Endothelial cell of umbilical vein (primary cell): ENCODE measurements at regions not wholly inside any gene's neighbourhood (a gene's known extent, or its start where the extent isn't known, plus 50 kb on each side); places are given as distances from the start of the nearest gene placed in this dataset.

ENCODE experiments used
- BruUV-seq: library from RNA; stranded (reverse); fragments of 400-500 nt; replicated peaks from 2 replicates; lab custom pipeline; 2021; lab: Mats Ljungman, UMichigan
- CTCF ChIA-PET: fragments of 300-600, 350-600 bp; sonication (Branson Sonifier 250); formaldehyde crosslinking; loops from one replicate; lab custom pipeline; 2021; ENCODE audit warnings: antibody characterized with exemption, inconsistent platforms; lab: Charles Lee
- POLR2A ChIA-PET: fragments of 300-600, 350-600 bp; sonication (Branson Sonifier 250); formaldehyde crosslinking; loops from one replicate; lab custom pipeline; 2021; ENCODE audit warnings: antibody characterized with exemption, inconsistent platforms; lab: Charles Lee
- DNase-seq: peaks from one replicate; pipeline ENCODE4 v3.0.0-alpha.2; 2011; ENCODE audit warnings: low read depth, low spot score
- FAIRE-seq: peaks from 2 replicates; lab custom pipeline; 2011; peaks lifted over from hg19 to GRCh38; lab: Jason Lieb, UNC
- H2AFZ ChIP-seq: 2 replicates; pipeline ENCODE4 v1.6.0; 2012; ENCODE audit warnings: low read depth, low read length, control low read depth, inconsistent platforms
- H3K27ac ChIP-seq: 2 replicates; pipeline ENCODE4 v1.5.1; 2011; ENCODE audit warnings: low read depth, mild to moderate bottlenecking, control low read depth, low read length, moderate library complexity; ENCODE audit not compliant: insufficient read depth
- H3K27me3 ChIP-seq, 2 experiments: 2 replicates each; pipeline versions ENCODE4 v1.6.0 to v1.6.1; 2011; ENCODE audit warnings: low read length in 2 of 2, mixed read lengths in 1 of 2; ENCODE audit not compliant: control insufficient read depth in 2 of 2, insufficient read depth in 2 of 2
- H3K36me3 ChIP-seq, 2 experiments: 2 replicates in 1 of 2; 3 replicates in 1 of 2; pipeline ENCODE4 v1.5.1; 2011; ENCODE audit warnings: low read length in 2 of 2, mild to moderate bottlenecking in 1 of 2, moderate library complexity in 1 of 2; ENCODE audit not compliant: control insufficient read depth in 2 of 2, insufficient read depth in 2 of 2; ENCODE audit errors: extremely low read depth in 1 of 2
- H3K4me1 ChIP-seq: 3 replicates; pipeline ENCODE4 v1.5.1; 2011; ENCODE audit warnings: mild to moderate bottlenecking, low read length; ENCODE audit not compliant: control insufficient read depth, insufficient read depth; ENCODE audit errors: extremely low read depth
- H3K4me2 ChIP-seq: 2 replicates; pipeline ENCODE4 v1.6.1; 2011; ENCODE audit warnings: low read length, control low read depth, mixed read lengths; ENCODE audit not compliant: insufficient read depth
- H3K4me3 ChIP-seq, 3 experiments: fragments of 200-600 bp in 1 of 3; sonication (generic), shearing (Covaris generic) in 1 of 3; replicated peaks in 1 of 3; 2 replicates each; pipeline ENCODE4 v1.5.1; 2011 to 2016; ENCODE audit warnings: control low read depth in 3 of 3, low read length in 3 of 3, mild to moderate bottlenecking in 2 of 3, inconsistent platforms in 1 of 3, low read depth in 1 of 3, moderate library complexity in 1 of 3; ENCODE audit not compliant: insufficient read depth in 1 of 3
- H3K79me2 ChIP-seq: 2 replicates; pipeline ENCODE4 v1.6.0; 2012; ENCODE audit warnings: low read length, inconsistent platforms; ENCODE audit not compliant: control insufficient read depth, insufficient read depth
- H3K9ac ChIP-seq: replicated peaks from 2 replicates; pipeline ENCODE3; 2011; ENCODE audit warnings: low read length, control low read depth; ENCODE audit not compliant: insufficient read depth; ENCODE audit errors: extremely low read depth
- H3K9me1 ChIP-seq: replicated peaks from 3 replicates; pipeline ENCODE4 v1.6.0; 2011; ENCODE audit warnings: mild to moderate bottlenecking, low read length; ENCODE audit not compliant: control insufficient read depth, insufficient read depth; ENCODE audit errors: extremely low read depth
- H3K9me3 ChIP-seq: replicated peaks from 2 replicates; pipeline ENCODE4 v1.5.1; 2012; ENCODE audit warnings: low read length, inconsistent platforms; ENCODE audit not compliant: control insufficient read depth, insufficient read depth
- H4K20me1 ChIP-seq: replicated peaks from 2 replicates; pipeline ENCODE3; 2011; ENCODE audit warnings: mild to moderate bottlenecking, low read length; ENCODE audit not compliant: control insufficient read depth, insufficient read depth; ENCODE audit errors: extremely low read depth
- CTCF ChIP-seq, 2 donors: IDR thresholded peaks; 1 replicate in 1 of 2; 2 replicates in 1 of 2; pipeline ENCODE4 v1.5.1; 2011; ENCODE audit warnings: low read length in 2 of 2, mild to moderate bottlenecking in 2 of 2, moderate library complexity in 2 of 2, control low read depth in 1 of 2, inconsistent platforms in 1 of 2, low read depth in 1 of 2; ENCODE audit not compliant: insufficient read depth in 1 of 2; ENCODE audit errors: extremely low read depth in 1 of 2
- EZH2 ChIP-seq: IDR thresholded peaks from 2 replicates; pipeline ENCODE4 v1.6.1; 2012; ENCODE audit warnings: borderline replicate concordance, low read depth, mild to moderate bottlenecking, moderate library complexity, low read length, inconsistent platforms; ENCODE audit not compliant: severe bottlenecking
- FOS ChIP-seq: IDR thresholded peaks from 2 replicates; pipeline ENCODE4 v1.6.1; 2011; ENCODE audit warnings: mild to moderate bottlenecking, low read length, moderate library complexity, borderline replicate concordance; ENCODE audit not compliant: insufficient read depth
- GATA2 ChIP-seq: IDR thresholded peaks from 2 replicates; pipeline ENCODE4 v1.7.0; 2011; ENCODE audit warnings: low read depth, mild to moderate bottlenecking, moderate library complexity, mixed read lengths, low read length; ENCODE audit not compliant: insufficient read length, insufficient read depth
- JUN ChIP-seq: IDR thresholded peaks from 2 replicates; pipeline ENCODE4 v1.6.1; 2011; ENCODE audit warnings: borderline replicate concordance, low read depth; ENCODE audit not compliant: insufficient read length, insufficient read depth
- MAX ChIP-seq: IDR thresholded peaks from 2 replicates; pipeline ENCODE4 v1.6.1; 2011; ENCODE audit not compliant: insufficient read depth, insufficient read length
- MYC ChIP-seq: IDR thresholded peaks from one replicate; pipeline ENCODE4 v1.6.1; 2011; ENCODE audit warnings: mild to moderate bottlenecking, low read depth, low read length
- POLR2A ChIP-seq: IDR thresholded peaks from 2 replicates; pipeline ENCODE4 v1.6.1; 2012; ENCODE audit warnings: low read depth, mild to moderate bottlenecking, control low read depth, low read length
- POLR2AphosphoS5 ChIP-seq: IDR thresholded peaks from 2 replicates; pipeline ENCODE4 v1.6.1; 2012; ENCODE audit warnings: low read depth, mild to moderate bottlenecking, control low read depth, low read length, moderate library complexity; ENCODE audit not compliant: insufficient read depth
- dilution Hi-C: fragments of 300-500 bp; cut with MboI; formaldehyde crosslinking; loops from one replicate; pipeline ENCODE4 v1.15.0; 2019; ENCODE audit warnings: low sequenced_read_pairs; ENCODE audit not compliant: extremely low pct_ligation_motif_present
- intact Hi-C: fragments of 100-400 bp; cut with micrococcal nuclease; formaldehyde crosslinking; loops from one replicate; pipeline ENCODE4 v1.10.0; 2022

GRCh38 chr4:176587920-176588319 lies 204.8 kb downstream of the VEGFC start:
- no peaks in the 10 kb centered on the region for H3K36me3 ChIP-seq
- intact Hi-C loops, result no loop called here
- dilution Hi-C loops, result no loop called here
- BruUV-seq, result no TSS peak
- no peak overlapping the region for H2AFZ ChIP-seq
- no peaks in the 10 kb centered on the region for H3K4me1 ChIP-seq
- H3K9me3 ChIP-seq, result no peaks in the 10 kb centered on the region
- TF ChIP-seq EZH2, result no peak
- TF ChIP-seq JUN, result no peak
- no peak for TF ChIP-seq POLR2A
- TF ChIP-seq MAX, result no peak
- no peak for TF ChIP-seq FOS
- TF ChIP-seq GATA2, result no peak
- TF ChIP-seq POLR2AphosphoS5, result no peak
- no peak for TF ChIP-seq MYC
- no peak for TF ChIP-seq CTCF (IDR thresholded peaks at IDR 0.05; ENCODE audit: extremely low read depth in 1 of 2, insufficient read depth in 1 of 2, low read depth in 1 of 2, low read length in 2 of 2)
- no peaks in the 10 kb centered on the region for H3K79me2 ChIP-seq
- no peaks in the 10 kb centered on the region for H3K9me1 ChIP-seq
- ChIA-PET POLR2A (no interaction called here), CTCF (no interaction called here)
- H3K27me3 ChIP-seq, result peaks cover 2 to 3% of the 10 kb centered on the region in 2 experiments
- H3K9ac ChIP-seq, result no peak overlapping the region
- H3K4me3 ChIP-seq, result no peak overlapping the region
- no peak overlapping the region for H3K27ac ChIP-seq
- FAIRE-seq, result no peak
- no peaks in the 10 kb centered on the region for H4K20me1 ChIP-seq
- no peak overlapping the region for H3K4me2 ChIP-seq
- no peak for DNase-seq
